ENCODE measurements at regions not wholly inside any gene's neighbourhood (a gene's known extent, or its start where the extent isn't known, plus 50 kb on each side); places are given as distances from the start of the nearest gene placed in this dataset.

DNA sequence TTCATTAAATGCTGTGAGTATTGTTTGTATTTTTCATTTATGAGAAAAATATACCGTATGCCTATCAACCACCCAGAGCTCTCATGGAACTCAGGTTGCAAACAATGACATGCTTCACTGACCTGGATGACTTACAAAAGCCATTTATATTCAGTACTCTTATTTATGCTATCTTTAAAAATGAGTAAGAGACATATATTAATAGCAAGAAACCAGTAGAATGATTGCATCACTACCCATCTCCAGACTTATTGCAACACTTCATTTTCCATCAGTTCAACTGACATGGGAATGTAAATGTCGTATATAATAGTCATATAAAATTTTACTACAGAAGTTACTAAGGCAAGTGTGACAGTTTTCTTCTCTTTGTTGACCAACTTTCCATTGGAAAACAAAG lies 69.1 kb downstream of the OTP start:
- FAIRE-seq, result no peak

DNA sequence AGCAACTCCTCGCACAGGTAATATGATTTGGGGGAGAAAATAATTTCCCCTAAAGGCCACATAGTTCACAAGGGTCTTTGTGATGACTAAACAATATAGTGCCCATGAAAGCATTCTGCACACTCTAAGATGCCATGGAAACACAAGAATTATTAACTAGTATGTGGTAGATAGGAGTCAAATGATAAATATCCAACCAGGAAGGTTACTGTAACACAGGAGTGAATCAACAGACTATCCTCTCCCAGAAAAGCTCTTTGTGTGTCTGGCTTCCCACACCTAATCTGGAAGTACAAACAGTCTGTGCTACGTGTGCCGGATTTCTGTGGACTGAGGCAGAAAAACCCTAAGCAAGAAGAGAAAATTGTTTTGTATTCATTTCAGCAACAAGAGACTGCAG lies 70.0 kb downstream of the OTP start:
- no peak for FAIRE-seq

DNA sequence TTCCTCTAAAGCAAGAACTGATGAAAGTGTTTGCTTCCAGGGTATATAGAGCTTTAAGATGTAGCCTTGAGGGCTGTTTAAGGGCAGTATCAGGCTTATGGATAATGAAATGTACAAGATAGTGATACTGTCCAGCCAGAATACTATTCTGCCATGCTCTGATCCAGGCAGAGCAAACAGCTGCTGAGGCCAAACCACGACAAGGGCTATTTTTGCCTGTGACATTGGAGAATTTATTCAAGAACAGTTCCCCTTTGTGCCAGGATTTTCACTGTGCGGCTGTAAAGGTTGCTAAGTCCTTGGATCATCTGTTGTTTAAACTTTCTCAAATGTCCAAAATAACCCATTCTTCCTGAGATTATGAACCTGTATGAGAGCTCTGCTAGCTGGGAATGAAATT lies 70.4 kb downstream of the OTP start:
- FAIRE-seq, result no peak

DNA sequence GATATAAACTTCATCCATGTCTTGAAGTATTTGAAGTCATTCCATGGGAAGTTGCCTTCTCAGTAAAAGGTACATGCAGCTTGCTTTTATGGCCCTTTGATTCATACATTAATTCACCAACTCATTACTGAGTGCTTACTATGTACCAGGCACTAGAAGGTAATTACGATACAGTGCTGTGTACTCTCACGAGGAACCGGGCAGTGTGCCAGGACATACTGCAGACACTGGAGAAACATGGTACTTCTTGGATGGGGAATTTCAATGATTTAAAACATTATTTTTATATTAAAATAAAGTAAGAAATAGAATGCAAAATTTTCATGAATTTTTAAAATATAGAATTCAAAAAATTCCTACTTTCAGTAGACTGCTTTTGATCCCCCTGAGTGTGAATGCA lies 71.4 kb upstream of the WDR41 start:
- no peak for FAIRE-seq

DNA sequence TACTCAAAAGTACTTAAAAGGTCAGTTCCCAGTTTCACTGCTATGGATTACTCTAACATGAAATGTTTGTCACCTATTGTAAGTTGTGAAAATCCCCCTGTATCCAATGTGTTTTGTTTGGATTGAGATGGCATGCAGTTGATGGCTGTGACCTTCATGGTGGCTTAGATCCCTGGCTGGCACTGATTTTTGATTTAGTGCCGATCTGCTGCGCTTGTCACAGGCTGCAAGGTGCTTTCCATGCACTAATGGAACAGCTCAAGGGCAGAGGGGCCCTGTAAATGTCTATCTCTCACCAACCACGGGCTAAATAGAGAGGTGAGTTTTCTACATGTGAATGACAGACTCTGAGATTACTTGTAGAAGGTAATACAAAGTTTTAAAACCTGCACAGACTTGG lies 69.8 kb upstream of the WDR41 start:
- FAIRE-seq, result no peak

DNA sequence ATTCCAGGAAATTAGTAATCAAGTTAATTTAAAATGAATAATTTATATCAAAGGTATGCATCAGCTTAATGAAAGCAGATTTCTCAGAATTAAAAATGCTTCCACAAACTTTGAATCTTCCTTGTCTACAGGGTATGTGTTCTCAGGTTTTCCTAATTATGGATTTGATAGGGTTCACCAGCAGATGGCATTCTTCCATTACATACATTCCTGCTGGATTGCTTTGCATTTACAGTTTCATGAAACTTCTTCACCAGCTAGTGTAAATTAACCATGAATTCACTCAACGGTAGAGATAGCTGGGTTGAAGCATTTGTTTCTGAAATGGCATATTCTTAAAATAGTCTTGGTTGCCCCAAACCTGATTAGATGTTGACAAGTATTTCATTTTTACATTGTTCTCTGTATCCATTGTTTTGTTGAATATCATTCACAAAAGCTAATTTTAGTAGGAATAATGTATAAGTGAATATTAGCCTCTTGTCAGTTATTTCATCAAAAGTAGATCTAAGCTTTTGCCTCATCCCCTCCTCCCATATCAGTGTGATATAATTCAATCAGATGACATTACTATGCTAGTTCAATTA lies 68.7 kb upstream of the WDR41 start:
- FAIRE-seq, result peak; percentile 97

DNA sequence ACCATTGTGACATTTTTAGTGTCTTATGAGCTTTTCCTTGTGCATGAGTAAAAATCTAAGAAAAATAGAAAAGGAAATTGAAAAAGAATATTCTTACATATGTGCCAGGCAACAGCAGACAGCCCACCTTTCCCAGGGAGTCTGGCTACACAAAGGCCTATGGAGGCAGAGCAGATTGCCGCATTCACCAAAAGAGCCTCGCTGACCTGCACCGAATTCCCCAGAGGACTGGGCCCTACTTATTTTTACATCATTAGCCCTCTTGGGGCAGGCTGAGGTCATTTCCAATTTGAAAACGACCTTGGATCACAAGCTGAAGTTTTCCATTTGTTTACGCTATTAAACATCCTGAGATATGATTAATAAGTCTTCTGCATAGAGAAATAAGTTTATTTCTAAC lies 66.2 kb upstream of the WDR41 start:
- no peak for FAIRE-seq

DNA sequence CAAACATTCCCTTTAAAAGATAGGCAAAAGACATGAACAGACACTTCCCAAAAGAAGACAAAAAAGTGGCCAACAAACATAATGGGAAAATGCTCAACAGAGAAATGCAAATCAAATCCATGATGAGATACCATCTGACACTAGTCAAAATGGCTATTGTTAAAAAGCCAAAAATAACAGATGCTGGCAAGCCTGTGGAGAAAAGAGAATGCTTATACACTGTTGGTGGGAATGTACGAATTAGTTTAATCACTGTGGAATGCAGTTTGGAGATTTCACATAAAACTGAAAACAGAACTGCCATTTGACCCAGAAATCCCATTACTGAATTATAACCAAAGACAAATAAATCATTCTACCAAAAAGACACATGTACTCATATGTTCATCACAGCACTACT lies 58.3 kb upstream of the WDR41 start:
- no peak for FAIRE-seq

DNA sequence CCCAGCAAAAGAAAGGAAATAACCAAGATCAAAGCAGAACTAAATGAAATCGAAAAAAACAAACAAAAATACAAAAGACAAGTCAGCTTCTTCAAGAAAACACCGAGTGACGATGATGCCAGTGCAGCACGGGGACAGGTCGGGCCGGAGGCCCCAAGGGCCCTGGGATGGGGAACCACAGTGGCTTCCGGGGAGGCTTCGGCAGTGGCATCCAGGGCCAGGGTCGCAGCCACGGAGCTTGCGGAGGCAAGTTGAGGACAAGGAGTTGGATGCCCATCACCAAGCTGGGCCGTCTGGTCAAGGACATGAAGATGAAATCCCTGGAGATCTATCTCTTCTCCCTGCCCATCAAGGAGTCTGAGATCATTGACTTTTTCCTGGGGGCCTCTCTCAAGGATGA lies 53.2 kb upstream of the WDR41 start:
- no peak for FAIRE-seq

All from G401.6 (cell line).